ENCODE measurements at regions not wholly inside any gene's neighbourhood (a gene's known extent, or its start where the extent isn't known, plus 50 kb on each side); places are given as distances from the start of the nearest gene placed in this dataset.

DNA sequence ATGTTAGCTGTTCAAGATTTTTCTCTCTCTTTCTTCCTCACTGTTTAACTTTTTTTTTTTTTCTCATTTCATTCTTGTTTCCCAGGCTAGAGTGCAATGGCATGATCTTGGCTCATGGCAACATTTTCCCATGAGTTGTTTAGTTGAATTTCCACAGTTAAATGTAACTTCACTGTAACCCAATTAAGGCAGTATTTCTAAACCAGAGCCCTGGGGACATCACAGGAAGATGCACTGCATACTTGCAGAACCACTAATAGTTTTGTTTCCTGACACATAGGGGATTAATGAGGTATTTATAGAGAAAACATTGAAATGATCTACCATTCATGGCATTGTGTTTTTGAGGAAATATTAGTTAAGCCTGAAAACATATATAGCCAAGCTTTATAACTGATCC, 795.6 kb upstream of the GHITM start:
- Histone ChIP-seq H4K20me1 (ENCODE audit: insufficient read depth, low read length, poor library complexity, severe bottlenecking) (no peaks in the 10 kb centered on the region), H3K27me3 (ENCODE audit: insufficient read depth, low read length, poor library complexity, severe bottlenecking) (no peaks in the 10 kb centered on the region), H3F3A (ENCODE audit: low read depth) (no peaks in the 10 kb centered on the region), H3K79me2 (ENCODE audit: insufficient read depth, low read length) (no peaks in the 10 kb centered on the region), H3K9me3 (ENCODE audit: insufficient read depth, low read depth, low read length) (no peaks in the 10 kb centered on the region), H3K9me2 (replicated peaks; ENCODE audit: low read depth, low read length) (no peaks in the 10 kb centered on the region), H3K36me3 (ENCODE audit: insufficient read depth, low read length) (no peaks in the 10 kb centered on the region), H3K9ac (ENCODE audit: low read depth, low read length, poor library complexity, severe bottlenecking) (no peak overlapping the region), H3K4me3 (ENCODE audit: low read length, poor library complexity, severe bottlenecking) (no peak overlapping the region), H2AFZ (ENCODE audit: low read length) (no peak overlapping the region), H3K4me1 (ENCODE audit: insufficient read depth, low read length, poor library complexity, severe bottlenecking) (no peaks in the 10 kb centered on the region), H3K4me2 (ENCODE audit: low read depth, low read length, poor library complexity, severe bottlenecking) (no peak overlapping the region)
- no peak for TF ChIP-seq EZH2phosphoT487 (IDR thresholded peaks at IDR 0.05; ENCODE audit: borderline replicate concordance)
- TF ChIP-seq, protein P1, sequence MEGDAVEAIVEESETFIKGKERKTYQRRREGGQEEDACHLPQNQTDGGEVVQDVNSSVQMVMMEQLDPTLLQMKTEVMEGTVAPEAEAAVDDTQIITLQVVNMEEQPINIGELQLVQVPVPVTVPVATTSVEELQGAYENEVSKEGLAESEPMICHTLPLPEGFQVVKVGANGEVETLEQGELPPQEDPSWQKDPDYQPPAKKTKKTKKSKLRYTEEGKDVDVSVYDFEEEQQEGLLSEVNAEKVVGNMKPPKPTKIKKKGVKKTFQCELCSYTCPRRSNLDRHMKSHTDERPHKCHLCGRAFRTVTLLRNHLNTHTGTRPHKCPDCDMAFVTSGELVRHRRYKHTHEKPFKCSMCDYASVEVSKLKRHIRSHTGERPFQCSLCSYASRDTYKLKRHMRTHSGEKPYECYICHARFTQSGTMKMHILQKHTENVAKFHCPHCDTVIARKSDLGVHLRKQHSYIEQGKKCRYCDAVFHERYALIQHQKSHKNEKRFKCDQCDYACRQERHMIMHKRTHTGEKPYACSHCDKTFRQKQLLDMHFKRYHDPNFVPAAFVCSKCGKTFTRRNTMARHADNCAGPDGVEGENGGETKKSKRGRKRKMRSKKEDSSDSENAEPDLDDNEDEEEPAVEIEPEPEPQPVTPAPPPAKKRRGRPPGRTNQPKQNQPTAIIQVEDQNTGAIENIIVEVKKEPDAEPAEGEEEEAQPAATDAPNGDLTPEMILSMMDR (conservative IDR thresholded peaks at IDR 0.05; ENCODE audit: low read length), result no peak

DNA sequence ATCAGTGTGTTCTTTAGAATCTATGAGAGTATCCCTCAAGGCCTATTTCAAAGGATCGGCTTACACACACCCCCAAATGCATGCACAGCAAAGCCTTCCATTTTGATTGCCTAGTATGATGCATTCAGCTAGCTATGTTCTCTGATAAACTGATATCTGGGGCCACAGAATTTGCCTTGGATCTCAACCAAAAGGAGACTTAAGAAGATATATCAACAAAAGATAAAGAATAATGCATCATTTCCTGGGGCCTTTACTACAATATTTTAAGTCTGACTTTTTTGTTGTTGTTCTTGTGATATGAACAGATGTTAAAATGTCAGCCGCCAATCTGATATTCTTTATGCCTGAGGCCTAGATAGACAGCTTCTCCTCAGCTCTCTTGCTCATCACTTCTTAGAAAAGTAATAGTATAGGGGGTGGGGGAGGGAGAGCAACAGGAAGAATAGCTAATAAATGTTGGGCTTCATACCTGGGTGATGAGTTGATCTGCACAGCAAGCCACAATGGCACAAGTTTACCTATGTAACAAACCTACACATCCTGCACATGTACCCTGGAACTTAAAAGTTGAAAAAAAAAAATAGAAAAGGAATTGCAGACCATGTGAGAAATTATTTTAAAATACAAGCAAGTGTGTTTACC, 792.9 kb upstream of the GHITM start:
- TF ChIP-seq EZH2phosphoT487 (IDR thresholded peaks at IDR 0.05; ENCODE audit: borderline replicate concordance), result no peak
- TF ChIP-seq, protein P1 (conservative IDR thresholded peaks at IDR 0.05; ENCODE audit: low read length), result no peak
- H3K9me2 ChIP-seq (replicated peaks; ENCODE audit: low read depth, low read length), result no peaks in the 10 kb centered on the region
- H3K79me2 ChIP-seq (ENCODE audit: insufficient read depth, low read length), result no peaks in the 10 kb centered on the region
- no peaks in the 10 kb centered on the region for H3K27me3 ChIP-seq (ENCODE audit: insufficient read depth, low read length, poor library complexity, severe bottlenecking)
- no peaks in the 10 kb centered on the region for H3K36me3 ChIP-seq (ENCODE audit: insufficient read depth, low read length)
- no peaks in the 10 kb centered on the region for H4K20me1 ChIP-seq (ENCODE audit: insufficient read depth, low read length, poor library complexity, severe bottlenecking)
- H2AFZ ChIP-seq (ENCODE audit: low read length), result no peak overlapping the region
- no peaks in the 10 kb centered on the region for H3K9me3 ChIP-seq (ENCODE audit: insufficient read depth, low read depth, low read length)
- H3K4me3 ChIP-seq (ENCODE audit: low read length, poor library complexity, severe bottlenecking), result no peak overlapping the region
- H3K4me1 ChIP-seq (ENCODE audit: insufficient read depth, low read length, poor library complexity, severe bottlenecking), result no peaks in the 10 kb centered on the region
- no peaks in the 10 kb centered on the region for H3F3A ChIP-seq (ENCODE audit: low read depth)
- no peak overlapping the region for H3K9ac ChIP-seq (ENCODE audit: low read depth, low read length, poor library complexity, severe bottlenecking)
- no peak overlapping the region for H3K4me2 ChIP-seq (ENCODE audit: low read depth, low read length, poor library complexity, severe bottlenecking)

DNA sequence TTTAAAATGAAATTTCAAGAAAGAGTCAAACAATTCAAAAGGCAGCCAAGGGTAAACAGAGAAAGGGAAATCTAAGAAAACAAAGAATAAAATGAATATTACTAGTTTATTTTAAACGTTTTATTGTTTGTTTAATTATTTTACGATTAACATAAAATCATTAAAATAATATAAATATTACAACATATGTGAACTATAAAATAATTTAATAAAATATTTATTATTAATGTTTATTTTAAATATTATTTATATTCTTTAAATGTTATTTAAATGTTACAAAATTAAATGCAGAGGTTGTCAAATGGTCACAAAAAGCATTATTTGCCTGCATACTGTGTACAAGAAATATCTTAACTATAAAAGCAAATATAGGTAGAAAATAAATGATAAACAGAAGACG, 786.7 kb upstream of the GHITM start:
- no peaks in the 10 kb centered on the region for H3K36me3 ChIP-seq (ENCODE audit: insufficient read depth, low read length)
- H3K9ac ChIP-seq (ENCODE audit: low read depth, low read length, poor library complexity, severe bottlenecking), result no peak overlapping the region
- no peak overlapping the region for H3K4me3 ChIP-seq (ENCODE audit: low read length, poor library complexity, severe bottlenecking)
- no peak overlapping the region for H3K4me2 ChIP-seq (ENCODE audit: low read depth, low read length, poor library complexity, severe bottlenecking)
- no peak for TF ChIP-seq EZH2phosphoT487 (IDR thresholded peaks at IDR 0.05; ENCODE audit: borderline replicate concordance)
- TF ChIP-seq, protein P1 (conservative IDR thresholded peaks at IDR 0.05; ENCODE audit: low read length), result no peak
- H4K20me1 ChIP-seq (ENCODE audit: insufficient read depth, low read length, poor library complexity, severe bottlenecking), result no peaks in the 10 kb centered on the region
- H3K4me1 ChIP-seq (ENCODE audit: insufficient read depth, low read length, poor library complexity, severe bottlenecking), result no peaks in the 10 kb centered on the region
- H3F3A ChIP-seq (ENCODE audit: low read depth), result no peaks in the 10 kb centered on the region
- H3K9me3 ChIP-seq (ENCODE audit: insufficient read depth, low read depth, low read length), result no peaks in the 10 kb centered on the region
- no peaks in the 10 kb centered on the region for H3K27me3 ChIP-seq (ENCODE audit: insufficient read depth, low read length, poor library complexity, severe bottlenecking)
- H2AFZ ChIP-seq (ENCODE audit: low read length), result no peak overlapping the region
- H3K9me2 ChIP-seq (replicated peaks; ENCODE audit: low read depth, low read length), result no peaks in the 10 kb centered on the region
- H3K79me2 ChIP-seq (ENCODE audit: insufficient read depth, low read length), result no peaks in the 10 kb centered on the region

All from Loucy (cell line).